Stimulated activated naive CD4-positive, alpha-beta T cell (primary cell): ENCODE measurements at regions not wholly inside any gene's neighbourhood (a gene's known extent, or its start where the extent isn't known, plus 50 kb on each side); places are given as distances from the start of the nearest gene placed in this dataset.

Experiments used
- DNase-seq, 6 experiments: peaks; one replicate each; lab custom pipeline; 2025; lab: John Stamatoyannopoulos, UW

DNA sequence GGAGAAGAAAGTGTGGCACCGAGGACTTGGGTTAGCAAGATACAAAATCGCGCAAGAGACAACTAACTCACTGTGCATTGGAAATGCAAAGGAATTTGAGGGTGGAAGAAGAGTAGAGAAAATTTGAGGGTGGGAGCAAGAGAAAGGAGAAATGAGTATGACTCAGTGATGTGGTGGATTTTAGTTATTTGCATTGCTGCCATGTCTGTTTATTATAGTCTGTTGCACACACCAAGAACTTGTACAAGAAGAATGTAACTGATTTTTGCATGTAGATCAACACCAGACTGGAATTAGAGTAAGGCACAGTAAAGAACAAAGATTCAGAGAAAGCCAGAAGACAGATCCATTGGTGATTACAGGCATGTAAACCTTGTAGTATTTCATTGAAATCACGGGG lies 71.6 kb upstream of the SMIM36 start:
- DNase-seq, result no peak

DNA sequence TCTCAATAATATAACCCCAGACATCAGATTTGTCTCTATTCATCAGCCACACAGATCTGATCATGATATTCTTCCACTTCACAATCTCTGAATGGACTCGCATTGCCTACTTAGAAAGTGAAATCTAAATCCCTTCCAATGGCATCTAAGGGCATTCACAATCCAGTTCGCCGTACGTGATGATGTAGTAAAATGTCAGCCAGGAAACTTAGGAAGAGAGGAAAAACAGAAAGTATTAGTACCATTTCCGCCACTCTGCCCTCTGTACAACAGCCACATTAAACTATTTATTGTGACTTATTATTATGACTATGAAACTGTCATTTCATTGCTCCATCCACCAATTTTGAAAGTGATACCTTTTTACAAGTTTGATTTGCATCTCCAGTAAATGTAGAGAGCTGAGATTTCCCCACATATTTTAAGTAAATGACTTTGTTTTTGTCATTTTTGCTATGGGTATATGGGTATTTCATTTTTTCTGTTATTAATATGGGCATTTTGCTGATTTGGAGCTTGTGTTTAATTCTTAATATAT lies 69.4 kb upstream of the SMIM36 start:
- no peak for DNase-seq

DNA sequence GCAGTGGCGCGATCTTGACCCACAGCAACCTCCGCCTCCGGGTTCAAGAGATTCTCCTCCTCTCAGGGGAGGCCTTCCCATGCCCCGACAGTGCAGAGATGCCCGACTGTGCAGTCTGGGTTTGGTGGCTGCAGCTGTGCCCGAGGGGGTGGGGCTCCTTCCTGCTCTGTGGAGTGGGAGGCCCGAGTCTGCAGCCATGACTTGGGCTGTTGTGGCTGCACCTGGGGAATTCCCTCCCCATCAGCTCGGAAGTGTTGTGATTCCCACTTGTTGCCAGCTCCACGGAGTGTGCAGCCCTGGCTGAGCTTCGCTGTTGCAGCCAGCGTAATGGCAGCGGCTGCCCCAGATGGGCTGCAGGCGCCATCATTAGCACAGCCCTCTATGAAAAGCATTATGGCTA lies 66.4 kb upstream of the SMIM36 start:
- DNase-seq, result peak in 2 of 6 experiments; percentile 7 to 30

DNA sequence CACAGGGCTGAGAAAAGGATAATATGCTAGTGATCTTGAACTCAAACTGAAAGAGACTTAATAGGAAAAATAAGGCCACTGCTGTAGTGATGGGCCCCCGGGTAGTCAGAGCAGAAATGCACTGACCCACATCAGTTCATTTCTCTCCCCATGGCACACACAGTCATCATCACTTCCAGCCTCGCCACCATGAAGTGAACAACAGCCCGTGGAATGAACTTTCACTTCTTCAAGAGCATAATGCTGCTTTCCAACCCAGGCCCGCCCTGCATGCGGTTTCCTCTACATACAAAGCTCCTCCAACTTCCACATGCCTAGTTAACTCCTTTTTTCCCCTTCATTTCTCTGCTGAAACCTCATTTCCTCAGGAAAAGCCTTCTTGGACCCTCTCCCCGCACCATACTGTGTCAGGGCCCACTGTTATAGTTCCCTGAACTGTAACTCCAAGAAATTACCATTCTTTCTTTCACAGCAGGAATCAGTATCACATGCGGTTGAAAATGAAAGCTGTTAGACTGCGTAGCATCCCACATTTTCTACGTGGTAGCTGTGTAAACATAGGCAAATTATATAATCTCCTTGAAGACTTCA lies 65.8 kb upstream of the SMIM36 start:
- peak in 3 of 6 experiments; percentile 42 to 61 (median 55) for DNase-seq

DNA sequence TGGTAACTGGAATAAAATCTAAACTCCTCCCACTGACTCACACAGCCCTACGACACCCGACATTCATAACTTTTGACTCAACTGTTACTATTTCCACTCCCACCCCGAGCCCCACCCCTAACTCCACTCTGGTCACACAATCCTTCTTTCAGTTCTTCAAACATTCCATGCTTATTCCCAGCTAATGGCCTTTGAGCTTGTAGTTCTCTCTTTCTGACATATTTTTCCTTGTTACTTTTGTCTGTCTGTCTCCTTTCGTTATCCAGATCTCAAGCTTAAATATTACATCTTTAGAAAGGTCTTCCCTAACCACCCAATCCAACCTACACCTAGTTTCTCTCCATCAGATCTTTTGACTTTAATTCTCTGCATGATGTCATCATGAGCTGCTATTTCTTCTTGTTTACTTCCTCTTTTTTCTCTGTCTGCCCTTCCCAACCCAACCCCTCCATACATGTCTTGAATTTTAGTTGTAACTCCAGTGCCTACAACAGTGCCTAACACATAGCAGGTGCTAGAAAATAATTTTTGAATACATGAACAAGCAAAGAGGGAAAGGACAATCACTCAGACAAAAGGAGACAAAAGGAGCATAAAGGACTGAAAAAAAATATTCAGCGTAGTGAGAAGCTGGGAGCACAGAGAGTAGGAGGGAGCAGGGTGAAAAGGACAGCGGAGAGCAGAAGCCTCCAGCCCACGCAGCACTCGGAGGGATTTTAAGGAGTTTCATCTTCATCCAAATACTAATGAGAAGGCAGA lies 65.2 kb upstream of the SMIM36 start:
- DNase-seq, result peak in 1 of 6 experiments; percentile 45

DNA sequence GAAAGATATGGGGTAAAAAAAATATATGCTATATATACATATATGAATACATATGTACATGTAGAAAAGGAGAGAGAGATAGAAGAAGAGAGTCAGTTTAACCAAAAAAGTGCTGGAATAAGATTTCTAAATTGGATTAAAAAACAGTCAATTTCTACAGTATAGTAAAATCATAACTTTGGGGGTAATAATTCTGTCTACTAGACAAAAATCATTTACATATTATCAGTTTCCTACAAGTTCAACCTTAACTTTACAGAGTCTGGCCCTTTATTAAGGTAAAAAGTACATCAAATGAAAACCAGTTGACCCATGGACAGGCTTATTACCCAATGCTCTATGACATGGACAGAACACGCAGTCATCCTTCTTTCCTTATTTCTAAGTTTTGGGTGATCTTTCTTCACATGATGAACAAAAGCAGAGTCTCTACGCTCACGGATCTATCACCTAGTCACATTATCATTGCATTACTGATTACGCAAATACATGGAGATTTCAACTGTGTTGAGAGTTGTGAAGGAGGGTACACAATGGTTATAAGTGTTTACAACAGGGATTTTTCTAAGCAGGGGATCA lies 63.9 kb upstream of the SMIM36 start:
- DNase-seq, result no peak

DNA sequence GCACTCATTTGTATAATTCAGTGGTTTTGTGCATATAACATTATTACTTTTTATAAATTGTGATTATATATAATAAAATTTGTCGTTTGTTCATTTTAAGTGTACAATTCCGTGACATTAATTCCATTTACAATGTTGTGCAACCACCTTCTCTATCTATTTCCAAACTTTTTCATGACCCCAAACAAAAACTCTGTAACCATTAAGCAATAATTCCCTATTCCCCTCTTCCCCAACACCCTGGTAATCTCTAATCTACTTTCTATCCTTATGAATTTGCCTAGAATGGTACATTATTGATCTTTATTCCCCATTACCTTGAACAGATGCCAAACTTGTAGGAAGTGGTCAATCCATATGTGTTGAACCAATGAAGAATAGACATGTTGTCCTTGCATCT lies 61.3 kb upstream of the SMIM36 start:
- no peak for DNase-seq

DNA sequence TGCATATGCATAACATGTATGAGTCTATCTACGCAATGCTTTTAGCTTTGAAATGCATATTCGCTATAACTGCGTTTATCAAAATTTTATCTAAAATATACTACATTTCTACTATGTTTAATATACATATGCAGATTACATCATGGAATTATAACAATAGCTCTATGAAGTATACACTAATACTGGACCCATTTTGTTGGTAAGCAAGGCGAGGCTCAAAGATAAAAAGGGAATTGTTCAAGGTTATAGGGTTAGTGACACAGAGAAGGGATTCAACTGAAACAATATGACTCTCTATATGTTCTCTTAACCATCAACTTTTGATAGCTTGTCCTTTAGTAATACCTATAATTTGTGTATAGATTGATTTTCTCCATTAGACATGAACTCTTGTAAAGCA lies 60.9 kb upstream of the SMIM36 start:
- DNase-seq, result no peak

DNA sequence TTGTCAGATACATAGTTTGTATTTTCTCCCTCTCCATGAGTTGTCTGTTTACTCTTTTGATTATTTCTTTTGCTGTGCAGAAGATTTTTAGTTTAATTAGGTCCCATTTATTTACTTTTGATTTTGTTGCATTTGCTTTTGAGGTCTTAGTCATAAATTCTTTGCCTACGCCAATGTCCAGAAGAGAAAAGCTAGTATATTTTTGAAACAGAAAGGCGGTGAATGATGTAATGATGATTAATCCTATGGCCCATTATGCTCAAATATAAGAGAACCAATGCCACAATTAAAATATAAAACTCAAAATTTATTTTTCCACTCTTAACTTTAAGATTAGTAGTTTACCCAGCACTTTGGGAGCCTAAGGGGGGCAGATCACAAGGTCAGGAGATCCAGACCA lies 59.8 kb upstream of the SMIM36 start:
- no peak for DNase-seq

DNA sequence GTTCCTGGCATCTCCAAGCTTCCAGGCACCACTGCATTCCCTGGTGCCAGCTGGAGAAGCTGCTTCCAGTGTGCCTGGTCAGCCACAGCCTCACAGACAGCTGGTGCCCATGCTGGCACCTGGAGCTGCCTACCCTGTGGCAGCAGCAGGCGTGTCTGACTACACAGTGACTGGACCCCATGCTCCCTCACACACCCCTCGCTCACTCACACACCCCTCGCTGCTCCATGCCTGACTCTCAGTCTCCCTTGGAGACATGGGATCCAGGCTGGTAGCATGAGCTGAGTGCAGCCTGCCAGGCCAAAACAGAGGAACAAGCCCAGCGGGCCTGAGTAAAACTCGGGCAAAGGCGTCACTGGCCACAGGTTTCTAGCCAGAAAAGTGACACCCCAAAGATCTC lies 59.1 kb upstream of the SMIM36 start:
- DNase-seq, result no peak

DNA sequence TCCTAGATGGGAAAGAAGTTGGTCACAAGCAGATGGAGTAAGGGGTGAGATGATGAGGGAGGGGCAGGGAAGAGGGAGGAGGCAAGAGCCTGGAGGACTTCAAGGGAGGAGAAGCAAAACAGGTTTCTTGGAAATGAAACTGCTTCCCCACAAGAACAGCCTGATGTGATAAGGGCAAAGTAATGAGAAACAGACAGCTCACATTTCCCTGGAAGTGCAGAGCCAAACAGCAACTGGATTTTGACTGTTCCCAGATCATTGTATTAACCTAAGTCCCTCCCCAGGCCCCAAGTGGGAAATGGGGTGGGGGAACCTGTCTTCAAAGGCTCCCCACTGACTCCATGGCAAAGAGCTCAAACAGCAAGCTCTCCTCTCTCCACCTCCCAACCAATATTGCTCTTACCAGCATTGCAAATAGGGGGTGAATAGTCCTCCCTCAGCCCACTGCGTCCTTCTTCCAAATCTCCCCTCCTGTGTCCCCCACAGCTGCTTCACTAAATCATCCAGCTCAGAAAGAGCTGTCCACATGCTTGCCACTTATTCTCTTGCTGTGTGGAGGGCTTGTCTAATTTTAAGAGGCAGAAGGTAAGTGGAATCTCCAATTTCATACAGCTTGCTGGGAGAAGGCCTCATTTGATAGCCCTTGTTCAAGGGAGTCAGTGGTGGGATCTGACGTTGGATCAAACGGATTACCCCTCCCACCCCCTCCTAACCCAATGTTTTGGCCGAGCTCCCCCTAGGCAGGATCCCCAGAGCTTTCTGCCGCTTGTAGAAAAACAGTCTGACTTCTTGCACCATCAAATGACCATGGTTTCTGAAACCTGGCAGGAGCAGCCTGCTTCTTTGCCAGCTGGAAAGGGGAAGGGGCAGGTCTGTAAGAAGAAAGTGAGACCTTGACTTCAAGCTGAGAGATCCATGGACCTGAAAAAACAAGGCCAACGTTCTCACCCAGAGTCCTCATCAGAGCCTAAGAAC lies 56.3 kb upstream of the SMIM36 start:
- no peak for DNase-seq

DNA sequence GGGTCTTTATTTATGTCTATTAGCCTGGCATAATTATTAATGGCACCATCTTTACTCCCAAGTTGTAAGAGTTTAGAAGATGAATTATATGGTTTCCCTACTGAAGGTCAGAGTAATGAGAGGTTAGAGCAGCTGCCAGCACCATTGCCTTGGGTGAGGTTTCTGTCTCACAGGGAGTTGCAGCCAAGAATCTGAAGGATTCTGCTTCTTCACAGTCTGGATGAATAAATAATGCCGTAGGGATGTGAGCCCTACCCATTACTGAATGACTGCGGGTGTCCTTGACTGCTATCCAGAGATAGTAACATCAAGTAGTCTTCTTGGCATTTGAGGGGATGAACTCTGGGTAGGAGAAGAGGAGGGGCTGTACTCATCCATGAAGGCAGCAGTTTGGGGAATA lies 52.8 kb upstream of the SMIM36 start:
- no peak for DNase-seq

DNA sequence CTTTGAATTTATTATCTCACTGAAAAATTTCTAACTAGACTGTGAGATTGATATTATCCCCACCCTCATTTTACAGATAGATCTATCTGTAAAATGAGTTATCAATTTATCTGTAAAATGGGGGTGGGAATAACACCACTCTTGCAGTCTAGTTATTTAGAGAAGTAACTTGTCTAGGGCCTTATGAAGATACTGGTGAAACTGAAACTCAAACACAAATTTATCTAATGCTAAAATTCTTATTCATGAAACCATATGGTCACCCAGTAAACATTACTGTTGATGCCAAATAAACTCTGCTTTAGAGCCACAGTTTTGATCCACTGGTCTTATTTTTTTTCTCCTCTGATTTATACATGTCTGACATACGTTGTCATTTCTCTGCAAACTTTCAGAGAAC lies 52.1 kb upstream of the SMIM36 start:
- no peak for DNase-seq

DNA sequence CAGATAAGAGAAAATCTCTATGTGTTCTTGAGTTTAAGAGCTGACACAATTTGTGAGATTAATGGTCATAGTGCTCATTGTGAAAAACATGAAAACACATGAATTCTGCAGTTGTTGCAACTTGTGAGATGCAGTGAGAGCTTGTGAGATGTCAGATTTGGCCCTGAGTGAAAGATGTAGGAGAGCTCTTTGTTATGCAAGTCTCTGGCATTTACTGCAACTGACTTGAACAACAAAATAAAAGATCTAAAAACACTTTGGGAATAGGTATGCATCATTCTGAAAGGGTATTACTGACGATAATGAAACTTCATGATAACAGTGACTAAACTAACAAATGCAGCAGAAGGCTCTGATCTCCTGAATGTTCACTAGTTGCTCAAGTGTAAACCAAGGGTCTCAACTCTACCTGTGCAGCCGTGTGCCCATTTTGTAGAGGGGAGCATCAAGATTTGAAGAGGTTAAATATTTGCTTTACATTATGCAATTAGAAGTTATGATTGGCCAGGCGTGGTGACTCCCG lies 50.8 kb upstream of the SMIM36 start:
- no peak for DNase-seq

DNA sequence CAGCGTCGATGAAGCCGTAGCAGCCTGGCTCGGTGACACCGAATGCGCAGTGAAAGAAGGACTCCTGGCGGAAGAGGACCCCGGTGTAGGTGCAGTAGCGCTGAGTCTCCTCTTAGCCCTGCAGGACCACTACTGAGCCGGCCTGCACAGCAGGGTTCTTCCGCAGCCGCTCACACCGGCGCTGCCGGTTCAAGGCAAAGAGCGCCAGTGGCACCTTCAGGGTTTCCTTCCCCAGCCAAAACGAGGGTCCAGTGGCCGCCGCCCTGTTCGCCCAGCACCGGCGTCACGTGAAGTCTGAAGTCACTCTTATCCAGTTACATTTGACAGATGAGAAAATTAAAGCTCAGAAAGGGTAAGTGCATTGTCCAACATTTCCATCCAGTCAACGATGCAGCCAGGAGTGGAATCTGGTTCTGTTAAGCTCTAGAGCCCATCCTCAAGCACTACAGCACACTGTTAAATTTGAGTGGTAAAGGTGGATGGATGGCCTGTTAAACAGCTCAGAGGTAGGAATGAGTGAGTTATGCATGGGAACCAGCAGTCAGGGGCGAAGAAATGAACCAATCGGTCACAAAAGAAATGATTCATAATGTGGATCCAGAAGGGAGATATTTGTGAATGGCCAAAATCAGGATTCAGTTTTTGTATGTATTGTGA lies 50.2 kb upstream of the SMIM36 start:
- no peak for DNase-seq
